WI38 (cell line): ENCODE measurements at regions not wholly inside any gene's neighbourhood (a gene's known extent, or its start where the extent isn't known, plus 50 kb on each side); places are given as distances from the start of the nearest gene placed in this dataset.

Experiments used
- H3K4me3 ChIP-seq: 2 replicates; pipeline ENCODE4 v1.5.1; 2011; ENCODE audit warnings: low read depth, mild to moderate bottlenecking, control low read depth, low read length
- CTCF ChIP-seq: IDR thresholded peaks from 2 replicates; pipeline ENCODE4 v1.5.1; 2012; ENCODE audit warnings: low read depth, mild to moderate bottlenecking, control low read depth, low read length

DNA sequence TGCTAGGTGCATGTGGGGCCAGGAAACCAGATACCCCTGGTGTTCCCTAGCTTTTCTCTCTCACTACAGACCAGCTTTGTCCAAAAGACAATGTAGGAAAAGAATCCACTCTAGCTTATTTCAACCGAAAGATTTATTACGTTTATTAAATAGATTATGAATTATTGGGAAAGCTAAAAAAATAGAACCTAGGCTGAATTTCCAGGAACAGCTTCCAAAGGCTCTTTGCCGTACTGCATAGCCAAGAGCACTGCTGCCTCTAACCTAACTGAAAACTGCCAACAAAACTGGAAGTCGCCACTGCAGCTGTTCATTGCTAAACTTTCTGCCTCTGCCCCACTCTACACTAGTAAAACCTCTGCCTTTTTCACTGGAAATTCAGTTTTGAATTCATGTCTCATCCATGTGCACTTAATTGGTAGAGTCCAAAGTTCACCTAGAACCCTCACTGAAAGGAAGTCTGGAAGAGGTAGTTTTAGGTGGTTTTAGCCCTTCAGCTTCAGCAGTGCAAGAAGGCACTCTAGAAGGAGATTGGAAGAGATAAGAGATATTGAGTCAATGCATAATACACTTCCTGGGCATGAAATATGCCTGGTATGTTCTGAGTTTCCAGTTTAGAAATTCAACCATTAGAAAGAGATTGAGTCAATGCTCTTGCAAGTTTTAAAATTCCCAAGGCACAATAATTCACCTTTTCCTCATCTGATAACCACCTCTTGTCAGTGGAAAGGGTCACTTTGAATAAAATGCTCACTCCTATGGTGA lies 927.9 kb downstream of the MAT2B start:
- H3K4me3 ChIP-seq: no peak overlapping the region
- no peak for TF ChIP-seq CTCF

DNA sequence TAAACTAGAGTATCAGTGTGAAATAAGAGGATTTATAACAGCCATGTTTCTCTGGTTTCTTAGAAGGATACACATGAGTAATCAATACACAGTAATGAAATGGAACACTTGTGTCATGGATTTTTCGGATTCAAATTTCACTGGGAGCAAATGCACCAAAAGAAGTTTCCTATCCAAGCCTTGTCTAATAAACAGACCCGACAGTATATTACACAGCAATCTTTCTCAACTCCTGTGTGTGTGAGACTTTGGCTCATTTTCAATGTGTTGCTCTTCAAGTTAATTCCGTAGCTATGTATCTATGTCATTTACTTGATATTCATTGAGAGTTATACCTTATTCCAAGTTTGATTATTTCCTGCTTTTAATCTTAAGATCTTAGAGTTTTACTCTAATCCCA lies 930.2 kb downstream of the MAT2B start:
- no peak for TF ChIP-seq CTCF
- H3K4me3 ChIP-seq: no peak overlapping the region

GRCh38 chr5:164439799-164440198 lies 934.4 kb downstream of the MAT2B start:
- TF ChIP-seq CTCF: no peak
- no peak overlapping the region for H3K4me3 ChIP-seq

GRCh38 chr5:164449460-164449859 lies 944.0 kb downstream of the MAT2B start:
- TF ChIP-seq CTCF: no peak
- no peak overlapping the region for H3K4me3 ChIP-seq

DNA sequence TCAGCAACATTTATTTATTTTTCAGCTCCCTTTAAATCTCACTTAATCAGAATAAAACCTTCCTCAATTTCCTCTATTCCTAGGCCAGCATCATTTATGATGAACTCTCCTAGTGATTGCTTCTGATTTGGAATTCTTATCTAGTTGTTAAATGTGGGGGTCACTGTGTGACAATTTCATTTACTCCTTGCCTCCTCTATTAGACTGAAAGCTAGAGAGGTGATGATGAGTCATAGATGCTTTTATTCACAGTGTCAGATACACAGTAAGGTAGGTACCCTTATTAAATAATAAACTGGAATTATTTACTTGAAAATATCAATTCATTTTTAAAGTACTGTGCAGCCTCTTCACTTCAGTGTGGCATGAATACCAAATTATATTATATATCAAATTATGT lies 960.6 kb downstream of the MAT2B start:
- no peak overlapping the region for H3K4me3 ChIP-seq
- no peak for TF ChIP-seq CTCF

GRCh38 chr5:164470312-164470711 lies 964.9 kb downstream of the MAT2B start:
- TF ChIP-seq CTCF: no peak
- no peak overlapping the region for H3K4me3 ChIP-seq

DNA sequence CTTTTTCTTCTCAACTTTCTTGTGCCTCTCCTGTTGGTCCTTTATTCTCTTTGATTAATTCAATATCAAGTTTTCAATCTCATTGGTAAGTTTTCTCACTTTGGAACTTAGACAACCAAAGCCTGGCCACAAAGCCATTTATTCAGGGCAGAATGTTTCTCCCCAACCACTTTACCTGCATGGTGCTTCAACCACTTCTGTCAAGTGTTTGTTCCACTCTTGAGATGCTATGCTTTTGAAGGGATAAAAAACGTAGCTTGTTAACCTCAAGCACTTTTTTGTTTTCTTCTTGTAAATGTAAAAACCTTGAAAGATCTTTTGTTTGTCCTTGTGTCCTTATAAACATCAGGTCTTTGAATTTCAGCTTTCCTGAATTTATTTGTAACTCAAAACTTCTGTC lies 966.7 kb downstream of the MAT2B start:
- TF ChIP-seq CTCF: no peak
- H3K4me3 ChIP-seq: no peak overlapping the region
